Neural progenitor cell (in vitro differentiated cells): ENCODE measurements at regions not wholly inside any gene's neighbourhood (a gene's known extent, or its start where the extent isn't known, plus 50 kb on each side); places are given as distances from the start of the nearest gene placed in this dataset.

Source experiments
- DNase-seq: peaks from one replicate; pipeline ENCODE4 v3.0.0-alpha.2; 2016; ENCODE audit warnings: low spot score
- H2AFZ ChIP-seq: fragments of 200-600 bp; sonication (generic); replicated peaks from 2 replicates; pipeline ENCODE4 v1.6.1; 2016; ENCODE audit warnings: antibody characterized with exemption
- H3F3A ChIP-seq: fragments of 200-600 bp; sonication (generic); 2 replicates; pipeline ENCODE4 v1.6.1; 2016; ENCODE audit warnings: antibody characterized with exemption, low read depth
- H3K27ac ChIP-seq: fragments of 200-600 bp; sonication (generic); 2 replicates; pipeline ENCODE4 v1.5.1; 2016; ENCODE audit warnings: mild to moderate bottlenecking
- H3K27me3 ChIP-seq: fragments of 200-600 bp; sonication (generic); 2 replicates; pipeline ENCODE4 v1.6.1; 2016; ENCODE audit warnings: mild to moderate bottlenecking, moderate library complexity
- H3K36me3 ChIP-seq: fragments of 200-600 bp; sonication (generic); 2 replicates; pipeline ENCODE4 v1.5.1; 2016
- H3K4me1 ChIP-seq: fragments of 200-600 bp; sonication (generic); 2 replicates; pipeline ENCODE4 v1.6.1; 2016; ENCODE audit warnings: mixed run types
- H3K4me2 ChIP-seq: fragments of 200-600 bp; sonication (generic); 2 replicates; pipeline ENCODE4 v1.6.1; 2016
- H3K4me3 ChIP-seq: fragments of 200-600 bp; sonication (generic); 2 replicates; pipeline ENCODE4 v1.5.1; 2016
- H3K79me2 ChIP-seq: fragments of 200-600 bp; sonication (generic); 2 replicates; pipeline ENCODE4 v1.6.1; 2016; ENCODE audit warnings: low read depth
- H3K9ac ChIP-seq: fragments of 200-600 bp; sonication (generic); 2 replicates; pipeline ENCODE4 v1.6.1; 2016
- H3K9me3 ChIP-seq: fragments of 200-600 bp; sonication (generic); 2 replicates; pipeline ENCODE4 v1.5.1; 2016; ENCODE audit warnings: low read depth
- H4K20me1 ChIP-seq: fragments of 200-600 bp; sonication (generic); 2 replicates; pipeline ENCODE4 v1.6.1; 2016; ENCODE audit warnings: low read depth
- H3K27ac Mint-ChIP-seq: 3 replicates; pipeline ENCODE4 v1.8.0; 2021; ENCODE audit warnings: mixed read lengths
- H3K27me3 Mint-ChIP-seq: 2 replicates; pipeline ENCODE4 v1.8.0; 2022; ENCODE audit warnings: low read depth, mild to moderate bottlenecking, inconsistent platforms, moderate library complexity, mixed read lengths; ENCODE audit not compliant: insufficient read depth
- H3K36me3 Mint-ChIP-seq: 3 replicates; pipeline ENCODE4 v1.8.0; 2021; ENCODE audit warnings: mixed read lengths
- H3K4me1 Mint-ChIP-seq: 3 replicates; pipeline ENCODE4 v1.8.0; 2021; ENCODE audit warnings: mixed read lengths
- H3K4me3 Mint-ChIP-seq: 3 replicates; pipeline ENCODE4 v1.8.0; 2021; ENCODE audit warnings: mild to moderate bottlenecking, moderate library complexity, mixed read lengths
- H3K9me3 Mint-ChIP-seq: 3 replicates; pipeline ENCODE4 v1.8.0; 2020; ENCODE audit warnings: mixed read lengths
- EZH2 ChIP-seq: fragments of 200-600 bp; sonication (generic); IDR thresholded peaks from 2 replicates; pipeline ENCODE4 v1.6.1; 2017; ENCODE audit warnings: antibody characterized with exemption, mild to moderate bottlenecking, moderate library complexity
- EZH2phosphoT487 ChIP-seq: fragments of 200-600 bp; sonication (generic); IDR thresholded peaks from 2 replicates; pipeline ENCODE4 v1.6.1; 2017; ENCODE audit warnings: antibody characterized with exemption
- TF ChIP-seq, protein P1 (sequence below): fragments of 200-600 bp; sonication (generic); IDR thresholded peaks from 2 replicates; pipeline ENCODE4 v1.5.1; 2017; ENCODE audit warnings: antibody characterized with exemption, mild to moderate bottlenecking

DNA sequence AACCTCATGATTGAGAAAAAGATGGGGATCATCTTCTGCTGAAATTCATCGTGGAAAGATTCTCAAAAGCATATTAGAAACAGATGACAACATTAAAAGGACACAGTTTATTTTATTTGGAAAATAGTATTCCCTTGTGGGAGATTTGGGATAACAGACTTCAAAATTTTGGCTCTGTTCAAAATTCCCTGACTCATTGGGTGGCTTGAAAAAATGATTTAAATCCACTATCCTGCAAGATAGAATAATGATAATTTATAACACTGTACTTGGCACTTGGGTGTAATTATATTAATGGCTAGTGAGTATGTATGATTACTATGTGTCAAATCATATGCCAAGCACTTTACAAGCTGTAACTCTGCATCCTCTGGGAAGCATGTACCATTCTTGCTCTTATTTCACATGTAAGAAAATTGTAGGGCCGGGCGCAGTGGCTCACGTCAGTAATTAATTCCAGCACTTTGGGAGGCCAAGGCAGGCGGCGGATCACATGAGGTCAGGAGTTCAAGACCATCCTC, 128.8 kb downstream of the LMNTD1 start:
- Mint-ChIP-seq H3K27ac (no peak overlapping the region), H3K4me1 (no peaks in the 10 kb centered on the region), H3K36me3 (no peaks in the 10 kb centered on the region), H3K27me3 (peaks cover 2% of the 10 kb centered on the region), H3K4me3 (no peak overlapping the region), H3K9me3 (peaks cover 2% of the 10 kb centered on the region)
- Histone ChIP-seq H2AFZ (no peak overlapping the region), H3K27ac (no peak overlapping the region), H3K9me3 (no peaks in the 10 kb centered on the region), H3K4me2 (no peak overlapping the region), H4K20me1 (no peaks in the 10 kb centered on the region), H3K79me2 (no peaks in the 10 kb centered on the region), H3K4me1 (no peaks in the 10 kb centered on the region), H3K27me3 (no peaks in the 10 kb centered on the region), H3F3A (no peaks in the 10 kb centered on the region), H3K9ac (no peak overlapping the region), H3K36me3 (no peaks in the 10 kb centered on the region), H3K4me3 (no peak overlapping the region)
- DNase-seq: no peak
- TF ChIP-seq EZH2 (no peak), EZH2phosphoT487 (no peak)
- TF ChIP-seq, protein P1, sequence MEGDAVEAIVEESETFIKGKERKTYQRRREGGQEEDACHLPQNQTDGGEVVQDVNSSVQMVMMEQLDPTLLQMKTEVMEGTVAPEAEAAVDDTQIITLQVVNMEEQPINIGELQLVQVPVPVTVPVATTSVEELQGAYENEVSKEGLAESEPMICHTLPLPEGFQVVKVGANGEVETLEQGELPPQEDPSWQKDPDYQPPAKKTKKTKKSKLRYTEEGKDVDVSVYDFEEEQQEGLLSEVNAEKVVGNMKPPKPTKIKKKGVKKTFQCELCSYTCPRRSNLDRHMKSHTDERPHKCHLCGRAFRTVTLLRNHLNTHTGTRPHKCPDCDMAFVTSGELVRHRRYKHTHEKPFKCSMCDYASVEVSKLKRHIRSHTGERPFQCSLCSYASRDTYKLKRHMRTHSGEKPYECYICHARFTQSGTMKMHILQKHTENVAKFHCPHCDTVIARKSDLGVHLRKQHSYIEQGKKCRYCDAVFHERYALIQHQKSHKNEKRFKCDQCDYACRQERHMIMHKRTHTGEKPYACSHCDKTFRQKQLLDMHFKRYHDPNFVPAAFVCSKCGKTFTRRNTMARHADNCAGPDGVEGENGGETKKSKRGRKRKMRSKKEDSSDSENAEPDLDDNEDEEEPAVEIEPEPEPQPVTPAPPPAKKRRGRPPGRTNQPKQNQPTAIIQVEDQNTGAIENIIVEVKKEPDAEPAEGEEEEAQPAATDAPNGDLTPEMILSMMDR: no peak

DNA sequence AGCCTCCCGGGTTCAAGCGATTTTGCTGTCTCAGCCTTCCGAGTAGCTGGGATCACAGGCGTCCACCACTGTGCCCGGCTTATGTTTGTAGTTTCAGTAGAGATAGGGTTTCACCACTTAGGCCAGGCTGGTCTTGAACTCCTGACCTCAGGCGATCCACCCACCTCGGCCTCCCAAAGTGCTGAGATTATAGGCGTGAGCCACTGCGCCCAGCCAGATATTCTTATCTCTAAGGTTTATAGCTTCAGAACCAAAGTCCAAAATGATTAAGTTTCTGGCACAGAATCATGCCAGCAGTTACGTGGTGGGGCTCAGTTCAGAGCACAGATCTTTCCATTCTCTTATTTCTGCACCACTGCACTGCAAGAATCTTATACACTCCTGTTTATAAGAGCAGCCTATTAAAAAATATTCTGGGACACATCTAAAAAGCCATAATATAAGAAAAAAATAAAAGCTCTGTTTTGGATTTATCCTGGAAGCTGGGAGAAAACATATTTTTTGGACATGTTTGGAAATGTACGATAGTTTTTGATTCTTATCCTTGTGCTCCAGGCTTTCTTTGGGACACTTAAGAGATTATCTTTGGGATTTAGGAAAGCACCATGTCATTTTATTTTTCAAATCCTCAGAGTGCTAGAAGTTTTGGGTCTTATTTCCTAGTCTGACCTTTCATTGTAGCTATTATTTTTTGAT, 129.6 kb downstream of the LMNTD1 start:
- no peaks in the 10 kb centered on the region for H3F3A ChIP-seq
- DNase-seq: no peak
- no peaks in the 10 kb centered on the region for H3K36me3 ChIP-seq
- H3K27ac Mint-ChIP-seq: no peak overlapping the region
- no peak overlapping the region for H3K9ac ChIP-seq
- no peak overlapping the region for H3K4me3 Mint-ChIP-seq
- H3K79me2 ChIP-seq: no peaks in the 10 kb centered on the region
- H3K36me3 Mint-ChIP-seq: no peaks in the 10 kb centered on the region
- no peak overlapping the region for H2AFZ ChIP-seq
- H3K4me2 ChIP-seq: no peak overlapping the region
- no peaks in the 10 kb centered on the region for H4K20me1 ChIP-seq
- H3K27ac ChIP-seq: no peak overlapping the region
- no peaks in the 10 kb centered on the region for H3K4me1 ChIP-seq
- TF ChIP-seq EZH2phosphoT487 (no peak), EZH2 (no peak)
- TF ChIP-seq, protein P1: no peak
- peaks cover 2% of the 10 kb centered on the region for H3K9me3 Mint-ChIP-seq
- H3K27me3 ChIP-seq: no peaks in the 10 kb centered on the region
- peaks cover 2% of the 10 kb centered on the region for H3K27me3 Mint-ChIP-seq
- no peaks in the 10 kb centered on the region for H3K9me3 ChIP-seq
- no peaks in the 10 kb centered on the region for H3K4me1 Mint-ChIP-seq
- no peak overlapping the region for H3K4me3 ChIP-seq

DNA sequence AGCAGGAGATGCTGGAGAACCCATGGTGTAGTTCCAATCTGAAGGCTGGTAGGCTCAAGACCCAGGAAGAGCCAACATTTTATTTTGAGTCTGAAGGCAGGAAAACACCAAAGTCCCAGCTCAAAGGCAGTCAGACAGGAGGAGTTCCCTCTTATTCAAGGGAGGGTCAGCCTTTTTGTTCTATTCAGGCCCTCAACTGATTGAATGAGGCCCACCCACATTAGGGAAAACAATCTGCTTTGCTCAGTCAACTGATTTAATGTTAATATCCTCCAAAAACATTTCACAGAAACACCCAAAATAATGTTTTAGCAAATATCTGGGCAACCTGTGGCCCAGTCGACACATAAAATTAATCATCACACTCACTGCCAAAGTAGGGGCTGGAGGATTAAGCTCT, 130.8 kb downstream of the LMNTD1 start:
- DNase-seq: no peak
- H3K27me3 ChIP-seq: no peaks in the 10 kb centered on the region
- H3K9ac ChIP-seq: no peak overlapping the region
- no peak overlapping the region for H3K4me3 Mint-ChIP-seq
- H3K9me3 ChIP-seq: no peaks in the 10 kb centered on the region
- H3K4me1 Mint-ChIP-seq: no peaks in the 10 kb centered on the region
- peaks cover 2% of the 10 kb centered on the region for H3K9me3 Mint-ChIP-seq
- no peak overlapping the region for H3K27ac ChIP-seq
- no peaks in the 10 kb centered on the region for H3K36me3 ChIP-seq
- H3K4me2 ChIP-seq: no peak overlapping the region
- H3K27me3 Mint-ChIP-seq: peaks cover 2% of the 10 kb centered on the region
- no peaks in the 10 kb centered on the region for H3K79me2 ChIP-seq
- TF ChIP-seq EZH2 (no peak), EZH2phosphoT487 (no peak)
- TF ChIP-seq, protein P1: no peak
- H3K4me3 ChIP-seq: no peak overlapping the region
- no peaks in the 10 kb centered on the region for H3F3A ChIP-seq
- no peak overlapping the region for H2AFZ ChIP-seq
- no peaks in the 10 kb centered on the region for H3K36me3 Mint-ChIP-seq
- no peaks in the 10 kb centered on the region for H4K20me1 ChIP-seq
- no peaks in the 10 kb centered on the region for H3K4me1 ChIP-seq
- no peak overlapping the region for H3K27ac Mint-ChIP-seq
